ENCODE measurements at regions not wholly inside any gene's neighbourhood (a gene's known extent, or its start where the extent isn't known, plus 50 kb on each side); places are given as distances from the start of the nearest gene placed in this dataset.

- TF ChIP-seq POLR2AphosphoS5 (IDR thresholded peaks at IDR 0.05; ENCODE audit: low read depth, low read length) (no peak), REST (IDR thresholded peaks at IDR 0.05; ENCODE audit: insufficient read depth in 1 of 2, low read depth in 2 of 2, low read length in 2 of 2) (no peak), TAF1 (IDR thresholded peaks at IDR 0.05; ENCODE audit: borderline replicate concordance, insufficient read depth, low read length) (no peak)
These were observed 581.4 kb downstream of the SOCS6 start for GRCh38 chr18:70870292-70870691.

Data from PFSK-1 (cell line).